CD4-positive, alpha-beta memory T cell (primary cell): ENCODE measurements at regions not wholly inside any gene's neighbourhood (a gene's known extent, or its start where the extent isn't known, plus 50 kb on each side); places are given as distances from the start of the nearest gene placed in this dataset.

Experiments used
- CTCF ChIA-PET: fragments of 350-600 bp; sonication (Branson Sonifier 250); formaldehyde crosslinking; loops from one replicate; lab custom pipeline; 2021; ENCODE audit warnings: inconsistent platforms; ENCODE audit not compliant: partially characterized antibody; lab: Charles Lee
- POLR2A ChIA-PET: fragments of 350-600 bp; sonication (Branson Sonifier 250); formaldehyde crosslinking; loops from one replicate; lab custom pipeline; 2021; ENCODE audit not compliant: partially characterized antibody; lab: Charles Lee
- DNase-seq, 5 donors: peaks; one replicate each; pipeline versions ENCODE4 v3.0.0 to v3.0.0-alpha.2; 2020 to 2022; ENCODE audit warnings: mixed read lengths in 1 of 5
- H3K27ac ChIP-seq: one replicate; pipeline ENCODE4 v1.7.0; 2013; ENCODE audit warnings: low read depth, low read length
- H3K27me3 ChIP-seq: 2 replicates; pipeline ENCODE4 v1.7.0; 2013; ENCODE audit warnings: mild to moderate bottlenecking, low read length, moderate library complexity; ENCODE audit not compliant: insufficient read depth
- H3K36me3 ChIP-seq: 2 replicates; pipeline ENCODE4 v1.7.0; 2013; ENCODE audit warnings: mild to moderate bottlenecking, low read length, moderate library complexity; ENCODE audit not compliant: insufficient read depth
- H3K4me1 ChIP-seq: 2 replicates; pipeline ENCODE4 v1.7.0; 2013; ENCODE audit warnings: mild to moderate bottlenecking, low read length, moderate library complexity; ENCODE audit not compliant: insufficient read depth
- H3K4me3 ChIP-seq, 2 donors: one replicate each; pipeline ENCODE4 v1.7.0; 2013; ENCODE audit warnings: low read length in 2 of 2, mild to moderate bottlenecking in 1 of 2
- H3K9me3 ChIP-seq, 2 donors: one replicate each; pipeline ENCODE4 v1.7.0; 2013; ENCODE audit warnings: low read length in 2 of 2, control low read depth in 1 of 2; ENCODE audit not compliant: control insufficient read depth in 1 of 2
- H3K27ac Mint-ChIP-seq, 7 donors: one replicate each; pipeline ENCODE4 v1.8.0; 2020 to 2021; ENCODE audit warnings: mixed read lengths in 7 of 7, mild to moderate bottlenecking in 6 of 7, inconsistent platforms in 3 of 7, moderate library complexity in 3 of 7
- H3K27me3 Mint-ChIP-seq, 2 donors: one replicate each; pipeline ENCODE4 v1.8.0; 2020 to 2021; ENCODE audit warnings: mixed read lengths in 2 of 2
- H3K36me3 Mint-ChIP-seq, 2 donors: one replicate each; pipeline ENCODE4 v1.8.0; 2020 to 2021; ENCODE audit warnings: mixed read lengths in 2 of 2, inconsistent platforms in 1 of 2, mild to moderate bottlenecking in 1 of 2
- H3K4me1 Mint-ChIP-seq, 4 donors: one replicate each; pipeline ENCODE4 v1.8.0; 2020 to 2021; ENCODE audit warnings: mixed read lengths in 4 of 4, mild to moderate bottlenecking in 1 of 4
- H3K4me3 Mint-ChIP-seq, 8 donors: one replicate each; pipeline ENCODE4 v1.8.0; 2020 to 2021; ENCODE audit warnings: mixed read lengths in 8 of 8, mild to moderate bottlenecking in 7 of 8, moderate library complexity in 6 of 8, inconsistent platforms in 3 of 8
- H3K9me3 Mint-ChIP-seq, 8 donors: one replicate each; pipeline ENCODE4 v1.8.0; 2020 to 2021; ENCODE audit warnings: mixed read lengths in 8 of 8, mild to moderate bottlenecking in 5 of 8, inconsistent platforms in 3 of 8, moderate library complexity in 1 of 8
- intact Hi-C: fragments of 100-400 bp; cut with micrococcal nuclease; formaldehyde crosslinking; loops from one replicate; pipeline ENCODE4 v1.15.1; 2023

GRCh38 chr6:78614961-78615360, 252.4 kb upstream of the IRAK1BP1 start:
- no peak for DNase-seq
- H3K36me3 ChIP-seq = no peaks in the 10 kb centered on the region
- H3K4me1 Mint-ChIP-seq = no peaks in the 10 kb centered on the region
- no peak overlapping the region for H3K27ac Mint-ChIP-seq
- H3K27me3 Mint-ChIP-seq = no peaks in the 10 kb centered on the region
- H3K4me3 Mint-ChIP-seq = no peak overlapping the region
- no peak overlapping the region for H3K27ac ChIP-seq
- H3K4me3 ChIP-seq = no peak overlapping the region
- H3K36me3 Mint-ChIP-seq = no peaks in the 10 kb centered on the region
- intact Hi-C loops = no loop called here
- ChIA-PET POLR2A (no interaction called here), CTCF (no interaction called here)
- H3K9me3 ChIP-seq = no peaks in the 10 kb centered on the region
- peaks cover 0 to 2% (median 0%) of the 10 kb centered on the region in 8 donors for H3K9me3 Mint-ChIP-seq
- H3K27me3 ChIP-seq = no peaks in the 10 kb centered on the region
- no peaks in the 10 kb centered on the region for H3K4me1 ChIP-seq

- ChIA-PET POLR2A (no interaction called here), CTCF (no interaction called here)
- Mint-ChIP-seq H3K4me3 (no peak overlapping the region), H3K36me3 (no peaks in the 10 kb centered on the region), H3K27ac (no peak overlapping the region), H3K9me3 (peaks cover 0 to 2% (median 0%) of the 10 kb centered on the region in 8 donors), H3K27me3 (no peaks in the 10 kb centered on the region), H3K4me1 (no peaks in the 10 kb centered on the region)
- no peak overlapping the region for H3K4me3 ChIP-seq
- H3K4me1 ChIP-seq = no peaks in the 10 kb centered on the region
- H3K9me3 ChIP-seq = no peaks in the 10 kb centered on the region
- no peaks in the 10 kb centered on the region for H3K27me3 ChIP-seq
- H3K27ac ChIP-seq = no peak overlapping the region
- intact Hi-C loops = no loop called here
- DNase-seq = no peak
- H3K36me3 ChIP-seq = no peaks in the 10 kb centered on the region
These were observed 251.9 kb upstream of the IRAK1BP1 start for GRCh38 chr6:78615430-78615904.

GRCh38 chr6:78618970-78619369, 248.4 kb upstream of the IRAK1BP1 start:
- no peaks in the 10 kb centered on the region for H3K27me3 Mint-ChIP-seq
- DNase-seq = no peak
- no peak overlapping the region for H3K27ac Mint-ChIP-seq
- H3K4me1 ChIP-seq = no peaks in the 10 kb centered on the region
- H3K27ac ChIP-seq = no peak overlapping the region
- H3K9me3 Mint-ChIP-seq = peaks cover 0 to 2% (median 0%) of the 10 kb centered on the region in 8 donors
- H3K4me3 ChIP-seq = no peak overlapping the region
- no peaks in the 10 kb centered on the region for H3K36me3 ChIP-seq
- ChIA-PET POLR2A (no interaction called here), CTCF (no interaction called here)
- H3K9me3 ChIP-seq = no peaks in the 10 kb centered on the region
- no peaks in the 10 kb centered on the region for H3K36me3 Mint-ChIP-seq
- no peak overlapping the region for H3K4me3 Mint-ChIP-seq
- no peaks in the 10 kb centered on the region for H3K27me3 ChIP-seq
- no peaks in the 10 kb centered on the region for H3K4me1 Mint-ChIP-seq
- intact Hi-C loops = no loop called here

GRCh38 chr6:78623554-78623953, 243.8 kb upstream of the IRAK1BP1 start:
- no peak for DNase-seq
- CTCF ChIA-PET = no interaction called here
- H3K9me3 ChIP-seq = no peaks in the 10 kb centered on the region
- no peaks in the 10 kb centered on the region for H3K4me1 Mint-ChIP-seq
- H3K4me3 Mint-ChIP-seq = no peak overlapping the region
- H3K4me1 ChIP-seq = no peaks in the 10 kb centered on the region
- no peaks in the 10 kb centered on the region for H3K36me3 ChIP-seq
- intact Hi-C loops = no loop called here
- H3K9me3 Mint-ChIP-seq = peaks cover 0 to under 1% (median 0%) of the 10 kb centered on the region in 8 donors
- POLR2A ChIA-PET = no interaction called here
- H3K4me3 ChIP-seq = no peak overlapping the region
- H3K27ac ChIP-seq = no peak overlapping the region
- H3K36me3 Mint-ChIP-seq = no peaks in the 10 kb centered on the region
- H3K27me3 ChIP-seq = no peaks in the 10 kb centered on the region
- H3K27ac Mint-ChIP-seq = no peak overlapping the region
- H3K27me3 Mint-ChIP-seq = no peaks in the 10 kb centered on the region

GRCh38 chr6:78629154-78629721, 238.1 kb upstream of the IRAK1BP1 start:
- H3K9me3 Mint-ChIP-seq = peaks cover 0 to 9% (median 0%) of the 10 kb centered on the region in 8 donors
- no peak overlapping the region for H3K4me3 ChIP-seq
- H3K27me3 ChIP-seq = no peaks in the 10 kb centered on the region
- no peak overlapping the region for H3K27ac Mint-ChIP-seq
- no peak for DNase-seq
- no peaks in the 10 kb centered on the region for H3K36me3 ChIP-seq
- no peak overlapping the region for H3K27ac ChIP-seq
- POLR2A ChIA-PET = no interaction called here
- peaks cover 3% of the 10 kb centered on the region in 2 donors for H3K27me3 Mint-ChIP-seq
- no peaks in the 10 kb centered on the region for H3K36me3 Mint-ChIP-seq
- H3K4me1 Mint-ChIP-seq = peaks cover 0 to 2% (median 0%) of the 10 kb centered on the region in 4 donors
- CTCF ChIA-PET = no interaction called here
- H3K4me1 ChIP-seq = no peaks in the 10 kb centered on the region
- no peaks in the 10 kb centered on the region for H3K9me3 ChIP-seq
- intact Hi-C loops = no loop called here
- no peak overlapping the region for H3K4me3 Mint-ChIP-seq

- DNase-seq = no peak
- peaks cover 0 to 2% (median 0%) of the 10 kb centered on the region in 4 donors for H3K4me1 Mint-ChIP-seq
- no peak overlapping the region for H3K4me3 Mint-ChIP-seq
- intact Hi-C loops = no loop called here
- no peak overlapping the region for H3K27ac ChIP-seq
- H3K36me3 ChIP-seq = no peaks in the 10 kb centered on the region
- H3K27me3 ChIP-seq = no peaks in the 10 kb centered on the region
- POLR2A ChIA-PET = no interaction called here
- peaks cover 0 to 9% (median 0%) of the 10 kb centered on the region in 8 donors for H3K9me3 Mint-ChIP-seq
- no peaks in the 10 kb centered on the region for H3K36me3 Mint-ChIP-seq
- no peaks in the 10 kb centered on the region for H3K4me1 ChIP-seq
- no peak overlapping the region for H3K27ac Mint-ChIP-seq
- H3K27me3 Mint-ChIP-seq = peaks cover 3% of the 10 kb centered on the region in 2 donors
- no peaks in the 10 kb centered on the region for H3K9me3 ChIP-seq
- CTCF ChIA-PET = no interaction called here
- H3K4me3 ChIP-seq = no peak overlapping the region
These were observed 237.5 kb upstream of the IRAK1BP1 start for GRCh38 chr6:78629836-78630235.

- Histone ChIP-seq H3K9me3 (no peaks in the 10 kb centered on the region), H3K36me3 (no peaks in the 10 kb centered on the region), H3K27ac (no peak overlapping the region), H3K4me3 (no peak overlapping the region), H3K4me1 (no peaks in the 10 kb centered on the region), H3K27me3 (no peaks in the 10 kb centered on the region)
- POLR2A ChIA-PET = no interaction called here
- CTCF ChIA-PET = no interaction called here
- Mint-ChIP-seq H3K27me3 (peaks cover 3% of the 10 kb centered on the region in 2 donors), H3K4me1 (peaks cover 0 to 2% (median 0%) of the 10 kb centered on the region in 4 donors), H3K36me3 (no peaks in the 10 kb centered on the region), H3K4me3 (no peak overlapping the region), H3K27ac (no peak overlapping the region), H3K9me3 (peaks cover 0 to 9% (median 0%) of the 10 kb centered on the region in 8 donors)
- no peak for DNase-seq
- intact Hi-C loops = no loop called here
These were observed 235.4 kb upstream of the IRAK1BP1 start for GRCh38 chr6:78631976-78632375.
